Progenitor cell of endocrine pancreas (in vitro differentiated cells): ENCODE measurements at regions not wholly inside any gene's neighbourhood (a gene's known extent, or its start where the extent isn't known, plus 50 kb on each side); places are given as distances from the start of the nearest gene placed in this dataset.

Experiments used
- DNase-seq: peaks from one replicate; pipeline ENCODE4 v3.0.0; 2021; ENCODE audit warnings: low spot score; ENCODE audit not compliant: unreplicated experiment
- H3K27ac Mint-ChIP-seq: 2 replicates; pipeline ENCODE4 v1.8.0; 2021; ENCODE audit warnings: mild to moderate bottlenecking, moderate library complexity, mixed read lengths
- H3K27me3 Mint-ChIP-seq: 2 replicates; pipeline ENCODE4 v1.8.0; 2021; ENCODE audit warnings: mixed read lengths
- H3K36me3 Mint-ChIP-seq: 2 replicates; pipeline ENCODE4 v1.8.0; 2022; ENCODE audit warnings: mixed read lengths; ENCODE audit not compliant: insufficient read depth
- H3K4me1 Mint-ChIP-seq: 2 replicates; pipeline ENCODE4 v1.8.0; 2021; ENCODE audit warnings: low read depth, mixed read lengths
- H3K4me3 Mint-ChIP-seq: 2 replicates; pipeline ENCODE4 v1.8.0; 2021; ENCODE audit warnings: low read depth, mild to moderate bottlenecking, moderate library complexity, mixed read lengths
- H3K9me3 Mint-ChIP-seq: 2 replicates; pipeline ENCODE4 v1.8.0; 2021; ENCODE audit warnings: low read depth, mixed read lengths
- TF ChIP-seq, protein P1 (sequence below): fragments of 200-600 bp; sonication (generic); IDR thresholded peaks from one replicate; pipeline ENCODE4 v1.5.0; 2021; ENCODE audit warnings: antibody characterized with exemption, mild to moderate bottlenecking; ENCODE audit not compliant: unreplicated experiment

DNA sequence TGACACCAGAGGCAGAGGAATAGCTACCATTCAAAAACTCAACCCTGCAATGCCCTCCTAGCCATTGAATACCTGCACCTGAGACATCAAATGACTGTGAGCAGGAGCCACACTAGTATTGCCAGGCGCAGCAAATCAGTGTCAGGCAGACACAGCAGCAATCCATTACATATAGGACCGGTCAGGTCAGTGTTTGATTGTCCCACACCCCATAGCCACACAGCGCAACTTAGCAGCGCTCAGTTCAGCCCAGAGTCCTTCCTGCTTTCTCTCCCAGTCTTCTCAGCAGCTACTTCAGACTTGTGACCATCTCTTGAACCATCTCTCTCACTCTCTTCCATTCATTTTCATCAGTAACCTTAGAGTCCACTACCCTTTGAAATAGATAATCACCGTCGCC is 181.6 kb upstream of the GPR12 start:
- Mint-ChIP-seq H3K27me3 (peaks cover 7% of the 10 kb centered on the region), H3K27ac (no peak overlapping the region), H3K9me3 (no peaks in the 10 kb centered on the region), H3K4me3 (no peak overlapping the region), H3K36me3 (no peaks in the 10 kb centered on the region), H3K4me1 (peaks cover 3% of the 10 kb centered on the region)
- TF ChIP-seq, protein P1, sequence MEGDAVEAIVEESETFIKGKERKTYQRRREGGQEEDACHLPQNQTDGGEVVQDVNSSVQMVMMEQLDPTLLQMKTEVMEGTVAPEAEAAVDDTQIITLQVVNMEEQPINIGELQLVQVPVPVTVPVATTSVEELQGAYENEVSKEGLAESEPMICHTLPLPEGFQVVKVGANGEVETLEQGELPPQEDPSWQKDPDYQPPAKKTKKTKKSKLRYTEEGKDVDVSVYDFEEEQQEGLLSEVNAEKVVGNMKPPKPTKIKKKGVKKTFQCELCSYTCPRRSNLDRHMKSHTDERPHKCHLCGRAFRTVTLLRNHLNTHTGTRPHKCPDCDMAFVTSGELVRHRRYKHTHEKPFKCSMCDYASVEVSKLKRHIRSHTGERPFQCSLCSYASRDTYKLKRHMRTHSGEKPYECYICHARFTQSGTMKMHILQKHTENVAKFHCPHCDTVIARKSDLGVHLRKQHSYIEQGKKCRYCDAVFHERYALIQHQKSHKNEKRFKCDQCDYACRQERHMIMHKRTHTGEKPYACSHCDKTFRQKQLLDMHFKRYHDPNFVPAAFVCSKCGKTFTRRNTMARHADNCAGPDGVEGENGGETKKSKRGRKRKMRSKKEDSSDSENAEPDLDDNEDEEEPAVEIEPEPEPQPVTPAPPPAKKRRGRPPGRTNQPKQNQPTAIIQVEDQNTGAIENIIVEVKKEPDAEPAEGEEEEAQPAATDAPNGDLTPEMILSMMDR, result no peak
- DNase-seq, result no peak

DNA sequence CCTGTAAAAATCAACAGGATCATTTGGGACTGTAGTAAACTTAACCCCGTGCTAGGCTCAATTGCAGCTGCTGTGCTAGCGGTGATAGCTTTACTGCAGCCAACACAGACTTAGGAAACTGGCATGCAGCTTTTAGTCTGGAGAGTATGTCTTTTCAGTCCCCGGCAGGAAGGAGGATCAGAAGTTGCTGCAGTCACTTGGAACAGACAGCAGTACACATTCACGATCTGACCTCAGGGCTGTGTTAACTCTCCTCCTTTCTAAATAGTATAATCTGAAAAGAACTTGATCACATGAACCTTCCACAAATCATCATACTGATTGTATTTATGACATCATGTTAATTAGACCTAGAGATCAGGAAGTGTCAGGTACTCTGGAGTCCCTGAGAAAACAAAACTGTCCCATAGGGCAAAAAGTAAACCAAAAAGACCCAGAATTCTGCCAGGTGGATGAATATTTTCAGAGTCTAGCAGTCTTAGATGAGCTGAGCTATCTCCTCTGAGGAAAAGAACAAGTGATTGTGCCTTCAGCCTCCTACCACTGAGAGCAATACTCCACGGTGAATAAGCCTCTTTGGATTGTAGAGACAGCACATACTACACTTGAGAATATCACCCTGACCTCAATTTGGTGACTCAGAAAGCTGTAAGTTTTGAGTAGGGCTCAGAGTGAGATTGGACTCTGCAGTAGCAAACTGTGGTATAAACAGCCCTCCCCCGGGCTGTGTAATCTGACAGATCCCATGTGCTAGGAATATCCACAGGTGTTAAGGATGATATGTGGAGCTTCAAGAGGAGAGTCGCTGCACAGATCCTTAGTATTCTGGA is 181.0 kb upstream of the GPR12 start:
- Mint-ChIP-seq H3K4me1 (peaks cover 3% of the 10 kb centered on the region), H3K27ac (no peak overlapping the region), H3K4me3 (no peak overlapping the region), H3K27me3 (peaks cover 7% of the 10 kb centered on the region), H3K9me3 (no peaks in the 10 kb centered on the region), H3K36me3 (no peaks in the 10 kb centered on the region)
- no peak for DNase-seq
- TF ChIP-seq, protein P1, result no peak

DNA sequence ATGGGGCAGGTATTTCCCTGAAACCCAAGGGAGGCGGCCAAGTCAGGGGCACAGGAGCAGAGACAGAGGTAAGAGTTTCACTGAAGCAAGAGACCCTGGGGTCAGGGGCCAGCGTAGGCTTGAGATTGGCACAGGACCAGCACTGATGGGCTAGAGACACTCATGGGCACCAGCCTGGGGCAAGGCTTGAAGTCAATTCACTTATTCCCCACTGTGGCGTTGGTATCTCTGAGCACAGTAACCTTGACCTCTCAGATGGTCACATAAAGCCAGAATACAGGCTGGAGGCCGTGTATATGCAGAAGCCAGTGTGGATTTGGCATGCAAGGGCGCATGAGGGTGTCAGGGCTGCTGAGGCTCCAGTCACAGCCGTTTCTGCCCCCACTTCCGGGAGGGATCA is 173.5 kb upstream of the GPR12 start:
- Mint-ChIP-seq H3K4me1 (no peaks in the 10 kb centered on the region), H3K9me3 (no peaks in the 10 kb centered on the region), H3K36me3 (no peaks in the 10 kb centered on the region), H3K27ac (no peak overlapping the region), H3K4me3 (no peak overlapping the region), H3K27me3 (peaks cover 3% of the 10 kb centered on the region)
- TF ChIP-seq, protein P1, result no peak
- DNase-seq, result no peak

DNA sequence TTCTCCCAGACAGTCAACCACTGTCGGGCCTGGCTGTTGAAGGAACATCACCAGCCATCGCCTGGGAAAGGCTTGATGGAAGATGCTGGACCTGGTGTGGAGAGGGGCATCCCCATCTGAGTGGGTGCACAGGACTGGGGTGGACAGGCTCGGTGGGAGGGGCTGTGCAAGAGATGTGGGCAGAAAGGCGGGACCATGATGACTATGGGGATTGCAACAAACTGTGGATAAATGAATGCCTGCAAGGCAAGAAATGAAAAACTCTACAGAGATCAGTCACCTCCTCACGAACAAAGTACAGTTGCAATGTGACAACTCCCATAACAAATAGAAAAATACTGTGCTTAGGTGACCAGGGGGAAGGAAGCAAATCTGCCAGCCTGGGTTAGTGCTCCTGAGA is 171.9 kb upstream of the GPR12 start:
- H3K9me3 Mint-ChIP-seq, result no peaks in the 10 kb centered on the region
- H3K27me3 Mint-ChIP-seq, result peaks cover 9% of the 10 kb centered on the region
- DNase-seq, result no peak
- H3K4me1 Mint-ChIP-seq, result no peaks in the 10 kb centered on the region
- TF ChIP-seq, protein P1, result no peak
- no peak overlapping the region for H3K27ac Mint-ChIP-seq
- no peaks in the 10 kb centered on the region for H3K36me3 Mint-ChIP-seq
- no peak overlapping the region for H3K4me3 Mint-ChIP-seq

DNA sequence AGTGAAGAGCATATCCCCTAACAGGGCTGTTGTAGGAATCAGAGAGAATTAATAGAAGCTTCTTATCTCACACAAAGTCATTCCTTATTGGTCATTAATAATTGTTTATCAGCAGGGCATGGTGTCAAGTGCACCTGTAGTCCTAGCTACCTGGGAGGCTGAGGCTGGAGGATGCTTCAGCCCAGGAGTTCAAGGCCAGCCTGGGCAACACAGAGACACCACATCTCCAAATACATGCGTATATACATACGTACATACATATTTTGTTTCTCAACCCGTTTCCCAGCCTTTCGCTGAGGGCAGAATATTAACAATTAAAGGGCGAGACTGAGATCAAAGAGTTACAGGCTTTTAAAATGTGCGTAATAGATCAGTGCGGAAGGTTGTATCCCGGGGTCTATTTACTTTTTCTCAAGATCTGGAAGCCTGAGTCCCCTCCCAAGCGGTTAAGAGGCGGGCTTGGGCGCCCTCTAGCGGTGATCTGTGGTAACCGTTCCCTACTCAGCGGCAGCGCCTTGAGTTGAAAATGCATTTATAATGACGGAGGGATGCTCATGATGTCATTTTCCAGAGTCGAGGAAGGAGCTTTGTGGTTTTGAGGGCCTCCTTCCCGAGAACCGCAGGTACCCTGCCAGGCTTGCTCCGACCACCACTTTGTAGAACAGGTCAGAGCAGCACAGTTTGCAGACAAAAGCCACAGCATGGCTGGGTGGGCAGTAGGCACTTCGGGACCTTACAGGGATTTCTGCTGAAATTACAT is 169.6 kb upstream of the GPR12 start:
- H3K27ac Mint-ChIP-seq, result peak overlapping the region; percentile 79

More for the DNA sequence above, 169.6 kb upstream of the GPR12 start:
- no peak overlapping the region for H3K4me3 Mint-ChIP-seq
- H3K9me3 Mint-ChIP-seq, result no peaks in the 10 kb centered on the region
- DNase-seq, result peak; percentile 74
- peaks cover 15% of the 10 kb centered on the region for H3K27me3 Mint-ChIP-seq
- H3K4me1 Mint-ChIP-seq, result no peaks in the 10 kb centered on the region
- no peaks in the 10 kb centered on the region for H3K36me3 Mint-ChIP-seq
- TF ChIP-seq, protein P1, result peak; percentile 94
